Liver (tissue), 8 donors: ENCODE measurements at regions not wholly inside any gene's neighbourhood (a gene's known extent, or its start where the extent isn't known, plus 50 kb on each side); places are given as distances from the start of the nearest gene placed in this dataset.

Experiments used
- DNase-seq: peaks from one replicate; pipeline ENCODE4 v3.0.0-alpha.2; 2017; ENCODE audit warnings: low spot score
- H3K27ac ChIP-seq, 2 donors: one replicate each; pipeline ENCODE4 v1.7.0; 2013; ENCODE audit warnings: inconsistent platforms in 2 of 2, low read length in 2 of 2, control low read depth in 1 of 2, low read depth in 1 of 2, mild to moderate bottlenecking in 1 of 2
- H3K27me3 ChIP-seq, 4 donors: one replicate each; pipeline versions ENCODE4 v1.6.1 to v1.7.0; 2013; ENCODE audit warnings: low read length in 3 of 4, inconsistent platforms in 1 of 4, mild to moderate bottlenecking in 1 of 4, moderate library complexity in 1 of 4; ENCODE audit not compliant: control insufficient read depth in 4 of 4, insufficient read depth in 4 of 4
- H3K36me3 ChIP-seq, 4 donors: one replicate each; pipeline versions ENCODE4 v1.6.1 to v1.7.0; 2013; ENCODE audit warnings: low read length in 3 of 4, mild to moderate bottlenecking in 3 of 4, low read depth in 1 of 4, moderate library complexity in 1 of 4; ENCODE audit not compliant: control insufficient read depth in 4 of 4, insufficient read depth in 3 of 4
- H3K4me1 ChIP-seq, 4 donors: one replicate each; pipeline versions ENCODE4 v1.6.1 to v1.7.0; 2013; ENCODE audit warnings: low read length in 3 of 4, mild to moderate bottlenecking in 3 of 4, moderate library complexity in 1 of 4; ENCODE audit not compliant: control insufficient read depth in 4 of 4, insufficient read depth in 4 of 4
- H3K4me3 ChIP-seq, 3 donors: one replicate each; pipeline versions ENCODE4 v1.6.1 to v1.7.0; 2013; ENCODE audit warnings: low read length in 3 of 3, control low read depth in 1 of 3, low read depth in 1 of 3, mild to moderate bottlenecking in 1 of 3
- H3K9ac ChIP-seq, 2 donors: one replicate each; pipeline ENCODE4 v1.7.0; 2013; ENCODE audit warnings: low read length in 2 of 2, mild to moderate bottlenecking in 2 of 2, moderate library complexity in 2 of 2, control low read depth in 1 of 2, low read depth in 1 of 2
- H3K9me3 ChIP-seq, 4 donors: one replicate each; pipeline versions ENCODE4 v1.6.1 to v1.7.0; 2013; ENCODE audit warnings: low read length in 3 of 4; ENCODE audit not compliant: control insufficient read depth in 4 of 4
- ATF3 ChIP-seq: IDR thresholded peaks from 2 replicates; pipeline ENCODE4 v1.6.1; 2016; ENCODE audit warnings: antibody characterized with exemption
- CTCF ChIP-seq: fragments of 150-350 bp; IDR thresholded peaks from 2 replicates; pipeline ENCODE4 v1.5.1; 2017; ENCODE audit warnings: improper control_type of control experiment, low read depth, low read length; ENCODE audit not compliant: missing input control
- EGR1 ChIP-seq, 2 donors: IDR thresholded peaks; 2 replicates each; pipeline ENCODE4 v1.6.1; 2016 to 2018; ENCODE audit warnings: antibody characterized with exemption in 2 of 2, low read depth in 2 of 2
- FOXA1 ChIP-seq: IDR thresholded peaks from 2 replicates; pipeline ENCODE4 v1.6.1; 2016; ENCODE audit warnings: antibody characterized with exemption
- HNF4A ChIP-seq, 2 donors: conservative IDR thresholded peaks; 2 replicates each; pipeline ENCODE4 v1.6.1; 2016; ENCODE audit warnings: antibody characterized with exemption in 2 of 2, mild to moderate bottlenecking in 2 of 2
- HNF4G ChIP-seq: IDR thresholded peaks from 2 replicates; pipeline ENCODE4 v1.6.1; 2016; ENCODE audit warnings: antibody characterized with exemption
- MAX ChIP-seq: IDR thresholded peaks from 2 replicates; pipeline ENCODE4 v1.6.1; 2016; ENCODE audit warnings: antibody characterized with exemption
- NR2F2 ChIP-seq: IDR thresholded peaks from 2 replicates; pipeline ENCODE4 v1.6.1; 2016; ENCODE audit warnings: antibody characterized with exemption
- REST ChIP-seq: IDR thresholded peaks from 2 replicates; pipeline ENCODE4 v1.6.1; 2016; ENCODE audit warnings: antibody characterized with exemption, mild to moderate bottlenecking
- RXRA ChIP-seq, 2 donors: IDR thresholded peaks; 2 replicates each; pipeline ENCODE4 v1.6.1; 2017 to 2018; ENCODE audit warnings: antibody characterized with exemption in 2 of 2, mild to moderate bottlenecking in 1 of 2
- ZBTB33 ChIP-seq: IDR thresholded peaks from 2 replicates; pipeline ENCODE4 v1.6.1; 2016; ENCODE audit warnings: antibody characterized with exemption
- WGBS: extraction: QIAGEN DNeasy Blood & Tissue Kit; methylation state at CpG from one replicate; pipeline ENCODE4 v1.1.7; 2013; 5-methylcytosine and 5-hydroxymethylcytosine counted together
- donor health status: healthy.
- donor health status: healthy.
- donor health status: healthy.
- donor health status: healthy.
- donor health status: healthy.

GRCh38 chr9:109935406-109936087 is 155.5 kb downstream of the PALM2AKAP2 start:
- 94% methylated on average over 1 of the region's 1 CpG for WGBS
- no peak for DNase-seq
- no peak for TF ChIP-seq HNF4G

GRCh38 chr9:109937861-109938453 is 158.0 kb downstream of the PALM2AKAP2 start:
- TF ChIP-seq CTCF (no peak), EGR1 (IDR thresholded peaks at IDR 0.05; ENCODE audit: low read depth in 2 of 2) (no peak), ZBTB33 (no peak), HNF4G (no peak), ATF3 (no peak), NR2F2 (no peak), FOXA1 (no peak), RXRA (IDR thresholded peaks at IDR 0.05) (no peak), HNF4A (conservative IDR thresholded peaks at IDR 0.05) (no peak), MAX (no peak), REST (no peak)
- peaks cover 0 to 23% (median 2%) of the 10 kb centered on the region in 4 donors for H3K36me3 ChIP-seq
- no peaks in the 10 kb centered on the region for H3K27me3 ChIP-seq
- DNase-seq, result no peak
- WGBS, result 88% methylated on average over 3 of the region's 3 CpGs
- H3K4me3 ChIP-seq, result no peak overlapping the region
- H3K9ac ChIP-seq, result no peak overlapping the region
- H3K9me3 ChIP-seq, result no peaks in the 10 kb centered on the region
- peaks cover 0 to 9% (median 6%) of the 10 kb centered on the region in 4 donors for H3K4me1 ChIP-seq
- no peak overlapping the region for H3K27ac ChIP-seq

More at GRCh38 chr9:109935406-109936087, 155.5 kb downstream of the PALM2AKAP2 start:
- Histone ChIP-seq H3K4me1 (peaks cover 0 to 8% (median 6%) of the 10 kb centered on the region in 4 donors), H3K9ac (no peak overlapping the region), H3K36me3 (peaks cover 4 to 24% (median 12%) of the 10 kb centered on the region in 4 donors), H3K4me3 (no peak overlapping the region), H3K27ac (no peak overlapping the region), H3K27me3 (no peaks in the 10 kb centered on the region), H3K9me3 (no peaks in the 10 kb centered on the region)
